HG03442 (cell line): ENCODE measurements at regions not wholly inside any gene's neighbourhood (a gene's known extent, or its start where the extent isn't known, plus 50 kb on each side); places are given as distances from the start of the nearest gene placed in this dataset.

Experiments
- ATAC-seq: cut with Tn5 transposase; IDR thresholded peaks from one replicate; pipeline ENCODE4 v1.9.1; 2021; ENCODE audit warnings: mild to moderate bottlenecking, moderate library complexity; ENCODE audit not compliant: unreplicated experiment

- no peak for ATAC-seq
Measured at GRCh38 chr14:49994951-49995561, 102.2 kb downstream of the ARF6 start.

- ATAC-seq, result no peak
Measured at GRCh38 chr14:49997991-49998390, 105.1 kb downstream of the ARF6 start.

DNA sequence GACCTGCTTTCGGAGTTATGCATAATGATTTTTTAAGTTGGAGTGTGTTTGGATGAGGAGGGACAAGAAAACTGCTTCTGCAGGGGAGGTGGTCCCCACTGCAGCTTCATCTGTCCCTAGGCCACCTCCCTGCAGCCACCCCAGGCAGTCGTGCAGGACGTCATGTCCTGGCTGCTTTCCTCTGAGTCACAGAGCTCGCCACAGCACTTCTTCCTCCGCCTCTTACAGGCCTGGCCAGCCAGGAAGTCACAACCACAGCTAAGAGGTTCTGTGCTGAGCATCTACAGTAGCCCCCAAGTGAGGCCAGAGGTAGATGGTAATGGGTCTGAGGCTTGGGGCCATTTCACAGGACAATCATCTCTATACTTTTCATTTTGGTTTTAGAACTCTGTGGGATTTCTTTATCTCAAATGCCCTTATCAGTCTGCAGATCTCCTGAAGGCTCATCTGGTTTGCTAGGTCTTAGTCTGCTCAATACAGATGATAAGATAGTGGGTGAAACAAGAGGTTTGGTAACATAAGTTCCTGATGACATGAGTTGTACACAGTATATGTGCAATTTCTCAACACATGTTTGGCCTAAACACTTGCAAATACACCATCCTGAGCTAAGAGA lies 106.4 kb downstream of the ARF6 start:
- ATAC-seq, result peak; percentile 62

DNA sequence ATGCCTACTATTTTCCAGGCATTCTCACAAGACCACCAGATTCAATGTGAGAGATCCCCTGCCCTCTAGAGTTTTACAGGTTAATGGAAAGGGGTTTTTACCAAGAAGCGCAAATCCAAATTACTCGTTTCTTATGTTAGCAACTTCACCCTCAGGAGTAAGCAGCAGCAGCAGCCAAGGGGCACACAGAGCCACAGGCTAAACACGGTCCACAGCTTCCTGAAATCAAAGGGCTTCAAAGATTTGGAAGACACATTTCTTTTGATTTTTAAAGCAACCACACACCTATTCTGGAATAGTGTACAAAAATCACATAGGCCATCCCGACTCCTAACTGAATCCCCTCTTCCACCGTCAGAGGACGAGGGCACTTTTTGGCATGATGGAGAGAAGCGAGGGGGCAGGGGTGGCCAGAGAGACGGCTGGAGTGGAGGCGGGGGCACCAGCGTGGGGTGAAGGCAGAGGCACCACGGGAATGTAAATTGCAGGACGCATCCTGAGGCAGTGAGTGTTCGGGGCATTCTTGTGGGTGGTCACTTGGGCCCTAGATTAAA lies 107.0 kb downstream of the ARF6 start:
- no peak for ATAC-seq

GRCh38 chr14:50000380-50001150 lies 107.7 kb downstream of the ARF6 start:
- ATAC-seq, result no peak

DNA sequence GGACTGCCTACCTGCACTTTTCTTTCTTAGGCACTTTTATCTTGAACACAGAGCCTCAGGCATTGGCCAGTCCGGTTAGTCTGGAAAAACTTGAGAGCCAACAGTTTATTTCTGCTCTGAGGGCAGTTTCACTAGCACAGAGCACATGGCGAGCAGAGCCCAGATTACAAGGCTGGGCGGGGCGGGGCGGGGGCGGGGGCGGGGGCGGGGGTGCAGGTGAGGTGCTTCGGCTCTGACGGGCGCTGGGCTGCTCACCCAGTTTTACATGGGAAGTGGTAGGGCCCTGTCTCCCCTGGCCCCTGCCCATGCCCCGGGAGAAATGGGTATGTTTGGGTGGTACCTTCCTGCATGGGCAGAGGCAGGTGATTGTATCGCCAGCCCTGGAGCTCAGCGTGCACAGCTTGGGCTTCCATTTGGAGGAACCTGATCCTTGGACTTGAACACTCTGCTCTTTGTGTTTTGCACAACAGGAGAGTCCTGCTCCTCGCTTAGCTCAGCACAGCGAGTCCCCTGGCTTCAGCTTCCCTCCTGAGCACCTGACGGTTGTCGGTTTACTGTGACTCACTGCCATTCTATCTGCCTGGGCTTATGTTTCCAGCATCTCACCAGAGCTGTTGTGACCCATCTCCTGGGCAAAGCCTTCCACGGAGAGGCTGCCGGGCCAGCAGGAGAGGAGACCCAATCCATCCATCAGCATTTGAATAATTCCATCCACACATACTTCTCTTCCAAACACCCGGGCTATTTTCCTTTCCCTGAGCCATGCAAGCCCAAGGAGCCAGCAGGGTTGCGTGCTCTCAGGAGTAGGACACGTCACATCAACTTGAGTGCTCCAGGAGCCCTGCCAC lies 108.5 kb downstream of the ARF6 start:
- peak; percentile 19 for ATAC-seq

DNA sequence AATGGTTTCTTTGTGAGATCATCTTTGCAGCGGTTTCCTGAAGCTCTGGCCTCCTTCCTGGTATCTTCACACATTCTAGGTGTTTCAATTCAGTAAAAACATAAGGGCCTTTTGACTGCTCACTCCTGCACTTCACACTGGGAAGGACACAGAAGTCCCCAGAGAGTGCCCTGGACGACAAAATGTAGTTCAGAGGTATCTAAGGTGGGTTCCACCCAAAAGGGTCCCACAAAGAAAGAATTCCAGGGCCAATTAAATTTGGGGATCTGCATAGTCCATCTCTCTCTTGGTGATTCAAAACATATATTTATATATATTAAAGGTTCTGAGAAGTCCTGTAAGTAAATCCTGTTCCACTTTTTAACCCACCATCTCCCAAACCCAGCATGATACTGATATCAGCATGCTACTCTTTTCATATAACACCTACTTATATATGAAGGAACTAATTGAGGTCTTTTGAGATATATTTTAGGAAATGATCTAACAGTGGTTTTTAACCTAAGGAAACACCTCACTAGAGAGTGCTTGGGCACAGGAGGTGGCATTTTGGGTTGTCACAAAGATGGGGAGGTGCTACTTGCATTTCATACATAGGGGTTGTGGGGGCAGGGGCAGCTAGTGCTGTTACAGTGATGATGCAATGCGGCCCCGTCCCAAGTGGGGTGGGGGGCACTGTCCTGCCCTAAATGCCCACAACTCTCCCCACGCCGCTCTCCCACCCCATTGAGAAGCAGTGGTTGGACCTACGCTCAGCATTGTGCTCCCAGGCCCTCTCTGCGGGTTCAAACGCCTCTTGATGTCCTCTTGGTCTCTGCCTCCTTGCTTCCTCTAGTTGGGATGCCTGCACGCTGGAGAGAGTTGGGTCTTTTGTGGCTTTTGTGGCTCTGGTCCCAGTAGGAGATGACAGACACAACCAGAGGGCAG lies 109.4 kb downstream of the ARF6 start:
- peak; percentile 26 for ATAC-seq

DNA sequence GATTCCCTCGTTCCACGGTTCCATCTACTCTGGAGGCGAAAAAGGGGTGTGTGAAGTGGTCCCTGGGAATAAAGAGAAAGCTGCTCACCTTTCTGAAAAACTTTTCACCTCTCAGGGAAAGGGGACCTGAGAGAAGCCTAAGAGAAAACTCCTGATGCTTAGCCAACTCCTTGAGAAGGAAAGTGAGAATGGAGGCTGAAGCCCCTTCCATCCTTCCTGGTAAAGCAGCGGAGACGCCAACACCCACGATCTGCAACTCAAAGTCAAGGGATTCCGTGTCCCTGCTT lies 110.0 kb downstream of the ARF6 start:
- no peak for ATAC-seq

DNA sequence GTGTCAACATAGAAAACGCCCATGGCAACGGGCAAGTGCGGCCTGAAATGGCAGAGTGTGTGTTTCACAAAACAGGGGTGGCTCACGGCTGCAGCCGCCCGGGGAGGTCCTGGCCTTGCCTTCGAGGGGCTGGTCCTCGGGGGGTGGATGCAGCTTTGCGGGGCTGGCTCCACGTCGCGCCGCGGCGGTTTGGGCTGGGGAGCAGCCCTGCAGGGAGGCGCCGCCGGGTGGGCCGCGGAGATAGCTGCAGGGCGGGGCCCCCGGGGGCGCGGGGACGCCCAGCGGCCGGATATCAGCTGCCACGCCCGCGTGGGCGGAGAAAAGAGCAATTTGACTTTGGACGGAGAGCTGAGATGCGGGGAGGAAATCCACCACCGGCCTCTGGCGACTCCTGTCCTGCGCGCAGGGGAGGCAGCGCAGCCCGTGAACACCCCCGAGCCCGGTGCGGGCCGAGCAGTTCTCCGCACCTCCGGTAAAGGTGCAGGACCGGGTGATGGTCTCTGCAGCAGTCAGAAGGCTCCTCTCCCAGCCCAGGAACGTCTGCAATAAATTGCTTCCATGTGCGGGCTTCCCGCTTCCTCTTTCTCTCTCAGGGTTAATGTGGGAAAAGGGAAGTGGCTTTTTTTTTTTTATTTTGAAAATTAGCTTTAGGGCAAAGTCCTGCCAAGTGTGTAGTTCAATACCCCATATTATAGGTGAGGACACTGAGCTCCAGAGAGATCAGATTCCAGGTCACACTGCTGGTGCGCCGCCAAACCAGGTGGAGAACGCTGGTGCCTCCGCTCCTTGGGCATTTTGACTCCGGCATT lies 110.5 kb downstream of the ARF6 start:
- ATAC-seq, result peak; percentile 39

- no peak for ATAC-seq
Measured at GRCh38 chr14:50006141-50006540, 110.2 kb downstream of the VCPKMT start.

DNA sequence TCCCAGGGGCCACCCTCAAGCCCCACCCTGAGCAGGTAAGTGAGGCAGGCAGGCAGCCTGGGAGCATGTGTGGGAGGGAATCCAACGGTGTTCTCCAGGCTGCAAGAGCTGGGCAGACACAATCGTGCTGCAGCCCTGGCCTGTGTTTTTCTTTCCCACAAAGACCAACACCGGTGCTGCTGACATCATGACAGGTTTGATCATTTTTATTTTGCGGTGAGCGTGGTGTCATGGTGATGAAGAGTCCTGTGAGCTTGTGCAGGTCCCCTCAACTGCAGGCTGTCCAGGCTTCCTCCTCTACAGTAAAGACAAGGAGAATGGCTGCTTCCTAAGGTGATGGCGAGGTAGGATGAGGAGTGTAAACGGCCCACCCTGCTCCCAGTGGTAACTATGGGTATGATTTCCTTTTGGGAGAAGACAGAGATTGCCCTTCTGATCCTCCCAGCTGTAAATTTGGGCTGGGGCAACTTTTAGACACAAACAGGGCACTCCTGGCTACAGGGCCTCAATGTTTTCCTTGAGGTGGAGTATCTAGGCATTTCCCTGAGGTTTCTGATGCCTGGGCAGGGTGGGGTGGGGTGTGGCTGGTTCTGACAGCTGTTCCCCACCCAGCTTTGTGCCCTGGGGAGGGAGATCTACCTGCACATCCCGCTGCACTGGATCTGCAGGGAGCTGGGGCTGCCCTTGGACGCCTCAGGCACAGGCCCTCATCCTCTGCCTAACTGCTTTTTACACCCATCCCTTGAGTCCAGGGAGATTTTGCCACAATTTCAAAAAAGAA lies 109.1 kb downstream of the VCPKMT start:
- no peak for ATAC-seq

GRCh38 chr14:50008562-50008961 lies 107.8 kb downstream of the VCPKMT start:
- ATAC-seq, result no peak

DNA sequence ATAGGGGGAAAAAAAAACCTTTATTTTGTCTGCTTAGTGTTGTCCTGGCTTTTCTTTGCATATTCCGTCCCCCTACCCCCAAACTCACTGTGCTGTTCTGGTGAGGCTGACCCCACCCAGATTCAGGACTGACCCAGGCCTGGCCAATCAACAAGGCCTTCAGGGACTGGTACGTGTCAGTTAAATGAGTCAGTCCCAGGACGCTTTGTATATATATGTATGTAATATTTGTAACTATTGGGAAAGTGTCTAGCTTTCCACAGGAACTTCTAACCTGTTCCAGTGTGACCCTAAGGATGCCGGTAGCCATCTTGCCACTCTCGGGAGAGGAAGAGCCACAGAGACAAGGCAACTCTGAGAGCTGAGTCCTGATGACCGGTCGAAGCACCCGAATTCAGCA lies 107.4 kb downstream of the VCPKMT start:
- ATAC-seq, result no peak

- ATAC-seq, result no peak
Measured at GRCh38 chr14:50010752-50011151, 105.6 kb downstream of the VCPKMT start.

GRCh38 chr14:50011242-50011641 lies 105.1 kb downstream of the VCPKMT start:
- ATAC-seq, result no peak

DNA sequence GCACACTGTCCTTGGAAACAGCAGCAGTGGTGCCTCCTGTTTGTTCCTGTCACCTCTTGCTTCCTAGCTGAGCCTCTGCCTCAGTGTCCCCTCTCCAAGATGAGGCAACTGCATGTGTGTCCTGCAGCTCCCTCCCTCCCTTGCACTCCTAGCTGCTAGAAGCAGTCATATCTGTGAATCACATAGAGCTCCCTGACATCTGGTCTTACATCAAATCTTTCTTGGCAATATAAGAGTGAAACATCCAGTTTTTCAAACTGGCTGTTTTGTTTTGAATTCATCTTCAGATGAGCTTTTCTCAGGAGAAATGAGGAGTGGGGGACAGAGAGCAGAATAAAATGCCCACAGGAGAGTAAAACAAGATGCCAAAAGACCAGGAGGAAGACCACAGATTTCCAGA lies 103.7 kb downstream of the VCPKMT start:
- ATAC-seq, result no peak

- no peak for ATAC-seq
Measured at GRCh38 chr14:50013198-50013918, 103.0 kb downstream of the VCPKMT start.

DNA sequence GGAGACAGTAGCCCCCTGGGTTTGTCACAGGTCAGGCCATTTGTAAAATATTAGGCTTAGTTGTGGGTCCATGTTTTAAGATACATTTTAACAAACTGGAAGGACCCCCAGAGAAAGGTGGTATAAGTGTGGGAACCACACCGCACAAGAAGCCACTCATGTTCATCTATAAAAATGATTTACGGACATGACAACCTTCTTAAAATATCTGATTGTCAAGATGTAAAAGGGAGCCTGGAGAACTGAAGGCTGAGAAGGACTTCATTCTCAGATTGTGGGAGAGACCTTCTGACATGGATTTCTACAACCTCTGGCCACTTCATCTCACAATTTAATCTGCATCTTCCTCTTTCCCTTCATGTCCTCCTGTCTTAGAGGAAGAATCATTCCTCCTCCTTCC lies 102.4 kb downstream of the VCPKMT start:
- no peak for ATAC-seq
